MV-4-11 (cell line): ENCODE measurements at regions not wholly inside any gene's neighbourhood (a gene's known extent, or its start where the extent isn't known, plus 50 kb on each side); places are given as distances from the start of the nearest gene placed in this dataset.

ENCODE experiments used
- DNase-seq: peaks from one replicate; lab custom pipeline; 2025; lab: John Stamatoyannopoulos, UW

DNA sequence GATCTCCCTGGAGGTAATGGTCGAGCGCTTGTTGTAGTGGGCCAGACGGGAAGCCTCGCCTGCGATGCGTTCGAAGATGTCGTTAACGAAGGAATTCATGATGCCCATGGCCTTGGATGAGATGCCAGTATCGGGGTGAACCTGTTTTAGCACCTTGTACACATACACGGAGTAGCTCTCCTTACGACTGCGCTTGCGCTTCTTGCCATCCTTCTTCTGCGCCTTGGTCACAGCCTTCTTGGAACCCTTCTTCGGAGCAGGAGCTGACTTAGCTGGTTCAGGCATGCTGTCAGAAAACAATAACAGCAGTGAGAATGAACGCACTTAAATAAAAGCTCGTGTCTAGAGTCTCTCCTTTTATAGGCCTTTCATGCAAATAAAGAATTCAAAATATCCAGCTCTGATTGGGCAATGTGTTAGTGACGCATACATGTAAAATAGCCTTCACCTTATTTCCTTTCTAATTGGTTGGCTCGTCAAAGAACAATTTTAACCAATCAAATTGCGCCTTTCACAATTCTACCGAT, 129.2 kb downstream of the HFE start:
- peak; percentile 99 for DNase-seq

DNA sequence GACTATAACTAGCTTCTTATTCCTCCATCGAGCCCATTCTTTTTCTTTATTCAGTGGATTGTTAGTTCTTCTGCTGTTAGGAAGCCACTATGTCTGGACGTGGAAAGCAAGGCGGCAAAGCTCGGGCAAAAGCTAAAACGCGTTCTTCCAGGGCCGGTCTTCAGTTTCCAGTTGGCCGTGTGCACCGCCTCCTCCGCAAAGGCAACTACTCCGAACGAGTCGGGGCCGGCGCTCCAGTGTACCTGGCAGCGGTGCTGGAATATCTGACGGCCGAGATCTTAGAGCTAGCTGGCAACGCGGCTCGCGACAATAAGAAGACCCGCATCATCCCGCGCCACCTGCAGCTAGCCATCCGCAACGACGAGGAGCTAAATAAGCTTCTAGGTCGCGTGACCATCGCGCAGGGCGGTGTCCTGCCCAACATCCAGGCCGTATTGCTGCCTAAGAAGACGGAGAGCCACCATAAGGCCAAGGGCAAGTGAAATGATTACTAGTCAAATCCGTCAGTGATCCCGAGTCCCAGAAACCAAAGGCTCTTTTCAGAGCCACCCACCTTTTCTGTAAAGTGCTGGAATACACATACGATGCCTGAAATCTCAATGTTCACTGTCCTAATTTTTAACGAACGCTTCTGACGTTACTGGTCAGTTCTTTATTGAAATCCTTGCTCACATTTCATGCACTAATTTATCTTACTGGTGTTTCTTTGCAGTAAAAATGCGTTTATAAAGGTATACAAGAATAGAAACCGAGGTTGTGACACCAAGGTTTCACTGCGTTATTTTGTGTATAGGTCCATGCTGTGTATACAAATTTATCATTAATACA, 129.9 kb downstream of the HFE start:
- peak; percentile 97 for DNase-seq

DNA sequence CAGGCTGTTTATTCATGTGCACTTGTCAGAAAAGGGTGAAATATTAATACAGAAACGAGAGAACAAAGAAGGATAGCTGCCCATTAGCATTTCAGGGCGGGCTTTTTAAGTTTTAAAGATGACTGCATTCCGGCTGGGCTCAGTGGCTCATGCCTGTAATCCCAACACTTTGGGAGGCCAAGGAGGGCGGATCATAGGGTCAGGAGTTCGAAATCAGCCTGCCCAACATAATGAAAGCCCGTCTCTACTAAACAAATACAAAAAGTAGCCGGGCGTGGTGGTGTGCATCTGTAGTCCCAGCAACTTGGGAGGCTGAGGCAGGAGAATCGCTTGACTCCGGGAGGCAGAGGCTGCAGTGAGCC, 130.5 kb downstream of the HFE start:
- peak; percentile 25 for DNase-seq

DNA sequence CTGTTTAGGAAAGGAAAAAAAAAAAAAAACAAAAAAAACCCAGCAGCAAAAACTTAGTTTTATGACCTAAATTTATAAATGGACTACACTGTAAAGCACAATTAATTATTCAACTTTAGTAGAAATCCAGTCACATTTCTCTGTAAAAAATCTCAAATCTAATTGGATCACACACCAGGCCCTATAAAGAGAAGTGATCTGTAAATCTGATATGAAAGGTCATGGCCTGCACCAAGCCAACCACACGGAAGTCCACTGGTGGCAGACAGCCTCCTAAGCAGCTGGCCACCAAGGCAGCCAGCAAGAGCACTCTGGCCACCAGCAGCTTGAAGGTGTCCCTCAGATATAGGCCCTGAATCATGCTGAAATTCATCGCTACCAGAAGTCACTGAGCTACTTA, 131.6 kb downstream of the HFE start:
- peak; percentile 26 for DNase-seq

DNA sequence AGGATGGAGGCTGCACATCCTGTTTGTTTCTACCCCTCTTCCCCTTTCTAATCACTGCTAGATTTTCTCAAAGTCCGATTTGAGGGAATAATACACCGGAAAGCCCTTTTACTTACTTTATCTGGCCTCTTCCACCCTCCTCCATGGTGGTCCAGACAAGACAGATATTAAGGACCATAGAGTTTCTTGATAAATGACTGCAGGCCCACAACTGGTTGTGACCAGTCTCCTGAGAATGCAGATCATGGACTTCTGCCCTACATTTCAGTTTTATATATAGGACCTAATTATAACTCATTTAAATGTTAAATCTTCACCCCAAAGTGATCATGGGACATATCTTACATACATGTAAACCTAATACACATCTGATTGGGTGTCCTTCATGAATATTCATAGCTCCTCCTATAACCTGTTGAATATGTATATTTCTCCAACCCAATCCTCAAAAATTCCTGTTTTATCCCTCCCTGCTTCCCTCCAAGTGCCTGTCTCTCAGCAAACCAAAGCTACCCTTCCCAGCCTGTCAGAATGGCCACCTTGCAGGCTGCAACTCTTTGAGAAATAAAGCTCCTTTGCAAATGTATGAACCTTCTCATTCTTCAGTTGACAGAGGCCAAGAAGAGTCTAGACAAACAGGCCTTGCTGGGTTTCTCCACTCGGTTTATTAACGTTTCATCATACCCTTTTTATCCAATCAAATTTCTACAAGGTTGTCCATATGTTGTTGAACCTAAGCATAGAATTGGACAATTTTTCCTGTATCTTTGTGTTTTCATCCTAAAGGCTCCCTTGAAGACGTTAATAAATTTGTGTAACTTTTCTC, 133.1 kb downstream of the HFE start:
- DNase-seq, result no peak

DNA sequence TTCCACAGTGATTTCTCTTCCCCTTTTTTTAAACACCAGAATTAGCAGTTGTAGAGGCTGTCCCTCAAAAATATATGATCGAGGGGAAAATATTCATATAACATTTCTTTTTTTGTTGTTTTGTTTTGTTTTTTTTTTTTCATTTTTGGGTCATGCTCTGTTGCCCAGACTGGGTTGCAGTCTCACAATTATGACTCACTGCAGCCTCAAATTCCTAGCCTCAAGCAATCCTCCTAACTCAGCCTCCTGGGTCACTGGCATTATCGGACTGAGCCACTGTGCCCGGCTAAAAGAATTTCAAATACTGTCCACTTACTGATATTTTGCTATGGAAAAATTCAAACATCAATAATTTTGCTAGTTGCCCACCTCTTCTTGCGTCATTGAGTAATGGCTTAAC, 134.0 kb downstream of the HFE start:
- no peak for DNase-seq

DNA sequence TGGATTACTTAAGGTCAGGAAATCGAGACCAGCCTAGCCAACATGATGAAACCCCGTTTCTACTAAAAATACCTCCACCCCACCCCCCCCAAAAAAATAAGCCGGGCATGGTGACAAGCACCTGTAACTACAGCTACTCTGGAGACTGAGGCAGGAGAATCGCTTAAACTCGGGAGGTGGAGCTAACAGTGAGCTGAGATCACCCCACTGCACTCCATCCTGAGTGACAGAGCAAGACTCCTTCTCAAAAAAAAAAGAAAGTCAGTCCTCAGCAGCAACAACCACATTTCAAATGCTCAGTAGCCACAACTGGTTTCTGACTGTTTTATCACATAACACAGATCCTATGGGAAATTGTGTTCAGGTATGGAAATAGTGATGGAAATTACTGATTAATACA, 135.3 kb downstream of the HFE start:
- no peak for DNase-seq

DNA sequence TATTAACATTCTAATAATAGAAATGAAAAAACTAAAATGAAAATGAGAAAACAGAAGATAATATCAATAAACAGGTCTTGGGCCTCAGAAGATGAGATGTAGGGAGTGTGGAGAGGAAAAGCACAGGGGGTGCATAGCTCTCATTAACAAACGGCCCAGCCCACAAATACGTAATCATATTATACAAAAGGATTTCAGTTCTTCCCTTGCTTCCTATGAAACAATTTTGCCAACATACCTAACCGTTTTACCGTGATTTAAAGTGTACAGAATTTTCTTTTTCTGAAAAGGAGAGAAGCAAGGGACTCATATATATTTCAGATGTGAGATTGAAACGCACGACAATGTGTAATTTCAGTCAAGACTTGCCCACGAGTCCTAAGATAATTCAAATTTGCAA, 136.0 kb downstream of the HFE start:
- no peak for DNase-seq

DNA sequence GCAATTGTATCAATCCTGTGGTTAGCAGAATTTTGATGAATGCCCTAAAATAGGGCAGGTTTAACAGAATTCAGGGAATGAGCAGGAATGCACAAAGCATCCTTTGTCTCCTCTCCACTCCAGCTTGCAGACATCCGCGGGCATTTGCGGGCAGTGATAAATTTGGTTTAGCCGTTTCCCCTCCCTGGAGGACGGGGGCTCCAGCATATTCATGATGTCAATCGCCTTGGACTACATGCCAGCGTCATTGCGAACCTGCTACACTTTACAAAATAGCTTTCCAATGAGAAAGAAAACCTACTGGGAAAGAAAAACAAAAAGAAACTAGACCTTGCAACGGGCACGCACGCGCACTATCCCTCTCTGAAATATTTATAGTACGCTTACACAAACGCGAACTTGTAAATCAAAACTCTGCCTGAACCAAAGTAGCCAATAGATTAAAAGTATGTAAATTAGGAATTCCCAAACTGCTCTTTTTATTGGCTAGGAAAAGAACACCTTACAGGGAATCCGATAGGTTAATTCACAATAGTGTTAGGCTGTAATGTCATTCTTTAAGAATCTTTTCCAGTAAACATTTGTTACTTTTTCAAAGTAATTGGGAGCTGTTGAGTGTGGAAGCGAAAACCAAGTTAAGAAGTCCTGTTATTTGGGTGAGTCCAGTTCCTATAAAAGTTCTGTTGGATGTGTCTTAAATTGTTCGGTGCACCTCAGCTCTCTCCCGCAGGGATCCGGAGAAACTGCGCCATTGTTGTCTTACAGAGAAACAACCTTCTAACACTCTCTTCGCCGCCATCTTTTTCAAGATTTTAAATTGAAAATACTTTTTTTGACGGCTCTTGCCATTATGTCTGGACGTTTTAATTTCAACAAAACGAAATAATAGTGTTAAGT, 136.7 kb downstream of the HFE start:
- peak; percentile 83 for DNase-seq

DNA sequence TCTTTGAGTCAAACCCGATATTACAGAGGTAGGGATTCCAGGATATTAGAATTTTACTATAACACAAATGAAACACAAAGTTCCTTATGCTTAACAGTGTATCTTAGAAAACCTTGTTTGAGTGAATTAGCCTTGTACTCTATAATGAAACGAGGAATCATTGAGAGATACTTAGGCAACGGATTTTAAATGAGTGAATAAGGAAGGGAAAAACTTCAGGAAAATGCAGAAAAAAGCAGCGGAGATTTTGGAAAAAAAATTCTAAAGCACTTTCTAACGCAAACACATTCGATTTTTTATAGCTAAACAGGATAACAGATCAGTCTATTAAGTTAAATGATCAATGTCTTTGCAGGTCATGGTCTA, 137.3 kb downstream of the HFE start:
- DNase-seq, result no peak

DNA sequence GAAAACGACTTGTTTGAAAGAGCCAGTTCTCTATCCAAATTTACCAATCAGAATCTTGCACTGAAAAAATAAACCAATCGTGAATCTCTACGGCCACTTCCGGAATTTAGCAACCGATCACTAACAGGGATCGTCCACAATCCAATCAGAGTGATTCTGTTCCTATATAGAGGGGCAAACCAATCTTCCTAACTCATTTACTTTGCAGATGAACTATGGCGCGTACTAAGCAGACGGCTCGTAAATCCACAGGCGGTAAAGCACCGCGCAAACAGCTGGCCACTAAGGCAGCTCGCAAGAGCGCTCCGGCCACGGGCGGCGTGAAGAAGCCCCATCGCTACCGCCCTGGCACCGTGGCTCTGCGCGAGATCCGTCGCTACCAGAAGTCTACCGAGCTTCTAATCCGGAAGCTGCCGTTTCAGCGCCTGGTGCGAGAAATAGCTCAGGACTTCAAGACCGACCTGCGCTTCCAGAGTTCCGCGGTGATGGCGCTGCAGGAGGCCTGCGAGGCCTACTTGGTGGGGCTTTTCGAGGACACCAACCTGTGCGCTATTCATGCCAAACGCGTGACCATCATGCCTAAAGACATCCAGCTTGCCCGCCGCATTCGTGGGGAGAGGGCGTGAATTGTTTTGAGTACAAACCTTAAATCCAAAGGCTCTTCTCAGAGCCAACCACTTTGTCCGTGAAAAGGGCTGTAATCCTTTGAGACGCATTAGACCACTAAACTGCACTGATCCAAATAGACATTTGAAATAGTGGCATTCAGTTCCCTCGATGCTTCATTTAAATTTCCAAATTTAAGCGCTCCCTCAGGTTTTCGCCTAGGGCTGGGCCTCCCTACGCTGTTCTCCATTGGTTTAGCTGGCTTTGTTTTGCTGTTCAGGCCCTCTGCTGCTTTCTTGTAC, 138.0 kb downstream of the HFE start:
- no peak for DNase-seq

DNA sequence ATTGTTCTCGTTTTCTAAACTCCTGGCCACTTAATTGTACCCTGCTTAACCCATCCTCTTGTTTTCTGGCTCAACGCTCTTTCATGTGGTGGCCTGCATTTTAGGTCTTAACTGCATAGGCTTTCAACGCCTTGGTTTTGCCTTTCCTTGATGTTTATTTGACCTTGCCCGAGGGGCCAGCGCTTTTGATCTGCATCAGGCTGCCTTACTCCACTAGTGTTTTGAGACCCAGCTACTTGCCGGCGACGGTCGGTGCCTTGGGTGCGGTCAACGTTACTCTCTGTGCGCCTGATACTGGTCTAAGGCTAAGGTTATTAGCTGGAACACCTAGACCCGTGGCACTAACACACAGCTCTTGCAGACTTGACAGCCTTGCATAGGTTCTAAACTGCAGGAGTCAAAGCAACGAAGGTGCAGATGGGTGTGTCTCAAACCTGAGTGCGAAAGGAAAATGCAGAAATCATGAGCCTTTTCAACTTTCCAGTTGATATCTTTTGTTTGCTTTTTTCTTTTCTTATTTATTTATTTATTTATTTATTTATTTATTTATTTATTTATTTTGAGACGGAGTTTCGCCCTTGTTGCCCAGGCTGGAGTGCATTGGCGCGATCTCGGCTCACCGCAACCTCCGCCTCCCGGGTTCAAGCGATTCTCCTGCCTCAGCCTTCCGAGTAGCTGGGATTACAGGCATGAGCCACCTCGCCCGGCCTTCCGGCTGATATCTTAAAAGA, 138.8 kb downstream of the HFE start:
- DNase-seq, result no peak

DNA sequence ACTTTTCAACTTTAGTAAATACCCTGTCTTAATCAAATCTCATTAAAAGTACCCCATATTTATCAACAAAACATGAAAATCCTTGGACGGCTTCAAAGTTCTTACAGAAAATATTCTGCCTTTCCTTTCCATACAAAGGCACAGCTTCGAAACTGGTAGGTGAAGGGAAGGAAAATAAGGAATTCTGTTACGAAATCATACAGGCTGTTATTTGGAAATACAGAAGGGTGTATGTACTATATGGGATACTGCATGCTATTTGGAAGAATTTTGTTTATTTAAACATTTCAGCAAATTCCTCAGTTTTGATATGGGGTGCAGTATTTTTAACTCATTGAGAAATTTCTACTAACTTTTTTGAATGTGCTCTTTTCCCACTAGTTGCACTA, 138.4 kb upstream of the BTN3A2 start:
- DNase-seq, result no peak

DNA sequence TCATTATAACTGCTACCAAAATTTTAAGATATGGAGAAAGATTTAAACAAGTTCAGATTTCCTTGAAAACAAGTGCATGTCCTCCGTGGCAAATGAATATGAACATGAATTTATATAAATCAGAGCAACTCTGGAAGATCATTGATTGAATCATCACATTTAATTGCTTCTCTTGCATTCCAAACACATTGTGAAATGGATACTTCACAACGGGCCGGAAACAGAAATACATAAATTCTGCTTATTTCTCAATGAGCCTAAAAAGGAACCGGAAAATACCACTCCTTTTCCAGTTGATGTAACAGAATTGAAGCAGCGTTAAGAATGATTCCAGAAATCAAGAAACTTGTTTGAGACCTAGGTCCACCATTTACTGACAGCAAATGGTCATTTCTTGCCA, 134.6 kb upstream of the BTN3A2 start:
- peak; percentile 83 for DNase-seq

DNA sequence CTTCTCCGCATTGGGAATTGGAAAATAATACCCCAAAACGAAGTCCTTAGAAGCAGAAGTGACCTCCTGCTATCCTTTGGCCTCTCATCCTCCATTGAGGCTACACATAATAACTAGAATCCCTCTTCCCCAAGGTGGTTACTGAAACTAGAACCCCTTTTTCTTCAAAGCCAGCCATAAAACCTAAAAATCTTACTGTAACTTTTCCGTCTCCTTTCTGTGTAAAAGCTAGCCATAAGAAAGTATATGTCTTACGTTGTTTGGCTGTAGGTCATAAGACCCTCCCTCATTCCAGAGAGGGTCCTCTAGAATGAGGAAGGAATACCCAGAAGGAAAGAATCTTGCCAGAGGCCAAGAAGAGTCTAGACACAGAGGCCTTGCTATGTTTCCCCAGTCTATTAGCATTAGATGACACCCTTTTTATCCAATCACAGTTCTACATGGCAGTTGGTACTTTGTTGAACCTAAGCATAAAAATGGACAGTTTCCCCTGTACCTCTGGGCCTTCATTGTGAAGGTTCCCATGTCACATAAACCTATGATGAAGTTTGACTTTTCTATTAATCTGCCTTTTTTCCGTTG, 133.9 kb upstream of the BTN3A2 start:
- DNase-seq, result no peak

DNA sequence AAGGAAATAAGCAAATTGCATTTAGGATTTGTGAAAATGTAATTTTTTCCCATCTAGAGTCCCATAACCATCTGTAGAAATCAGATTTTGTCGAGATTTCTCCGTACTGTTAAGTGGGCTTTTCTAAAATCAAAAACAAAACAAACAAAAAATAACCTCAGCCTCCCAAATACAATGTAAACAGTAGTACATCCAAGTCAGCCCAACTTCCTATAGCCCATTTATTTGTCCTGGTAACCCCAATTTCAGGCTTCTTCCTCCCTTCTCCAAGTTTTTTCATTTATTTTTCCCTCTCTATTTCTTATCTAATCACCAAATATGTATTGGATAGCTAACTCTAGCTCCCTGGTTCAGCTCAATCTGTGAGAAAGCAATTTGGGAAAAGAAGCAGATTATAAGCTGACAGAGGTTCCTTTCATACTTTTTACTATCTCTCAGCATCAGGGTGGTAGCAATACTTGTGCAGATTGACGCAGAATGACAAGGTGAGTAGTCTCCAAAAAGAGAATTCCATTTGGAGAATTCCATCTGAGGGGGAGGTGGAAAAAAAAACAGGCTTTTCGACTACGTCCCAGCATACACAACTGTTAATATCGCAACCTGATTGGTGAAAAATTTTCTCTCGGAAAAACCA, 132.6 kb upstream of the BTN3A2 start:
- no peak for DNase-seq

DNA sequence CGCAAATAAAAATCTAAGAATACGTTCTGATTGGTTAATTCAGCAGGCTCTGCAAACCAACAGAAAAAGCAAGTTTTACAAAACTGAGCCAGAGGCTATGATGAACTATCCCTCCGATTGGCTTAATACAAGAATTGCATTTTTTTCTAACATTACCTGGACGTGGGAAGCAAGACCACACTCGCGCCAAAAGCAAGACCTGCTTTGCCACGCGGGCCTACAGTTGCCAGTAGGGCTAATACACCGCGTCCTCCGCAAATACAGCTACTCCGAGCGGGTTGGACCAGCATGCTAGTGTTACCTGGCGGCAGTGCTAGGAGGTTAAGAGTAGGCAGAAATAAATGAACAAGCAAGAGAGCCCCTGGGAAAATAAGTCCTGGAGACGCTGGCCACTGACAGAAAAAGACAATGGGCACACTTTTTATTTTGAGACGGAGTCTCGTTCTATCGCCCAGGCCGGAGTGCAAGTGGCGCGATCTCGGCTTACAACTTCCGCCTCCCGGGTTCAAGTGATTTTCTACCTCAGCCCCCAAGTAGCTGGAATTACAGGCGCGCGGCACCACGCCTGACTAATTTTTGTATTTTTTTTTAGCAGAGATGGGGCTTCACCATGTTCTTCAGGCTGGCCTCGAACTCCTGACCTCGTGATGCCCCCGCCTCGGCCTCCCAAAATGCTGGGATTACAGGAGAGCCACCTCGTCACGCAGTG, 131.9 kb upstream of the BTN3A2 start:
- DNase-seq, result no peak

DNA sequence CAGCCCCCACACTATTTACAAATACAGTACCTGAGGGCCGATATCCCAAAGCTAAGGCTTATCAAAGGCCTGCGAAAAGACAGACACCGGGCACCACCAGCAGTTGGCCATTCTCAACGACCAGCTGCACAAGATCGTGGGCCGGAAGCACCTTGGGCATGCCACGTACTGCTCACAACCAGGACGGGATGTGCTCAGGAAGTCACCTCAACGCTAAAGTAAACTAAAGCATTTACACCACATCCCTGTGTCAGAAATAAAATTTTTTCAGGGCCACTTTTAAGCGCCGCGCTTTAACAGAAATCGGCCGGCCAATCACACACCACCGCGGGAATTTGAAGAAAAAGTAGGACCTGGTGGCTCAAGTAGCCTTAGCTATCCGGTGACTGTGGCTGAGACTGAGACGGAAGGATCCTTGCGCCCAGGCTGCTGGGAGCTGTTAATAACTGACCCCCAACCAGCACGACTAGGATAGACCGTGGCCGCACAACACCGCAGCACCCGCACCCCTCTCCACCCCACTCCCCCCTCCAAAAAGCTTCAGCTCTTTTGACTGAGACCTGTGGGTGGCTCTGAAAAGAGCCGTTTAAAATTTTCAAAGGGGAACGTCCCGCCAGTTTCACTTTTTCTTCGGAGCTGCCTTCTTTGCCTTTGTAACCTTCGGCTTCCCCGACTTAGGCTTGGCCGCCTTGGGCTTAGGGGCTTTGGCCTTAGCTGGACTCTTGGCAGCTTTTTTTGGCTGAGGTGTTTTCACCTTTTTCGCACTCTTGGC, 131.2 kb upstream of the BTN3A2 start:
- DNase-seq, result peak; percentile 79
